ENCODE measurements at regions not wholly inside any gene's neighbourhood (a gene's known extent, or its start where the extent isn't known, plus 50 kb on each side); places are given as distances from the start of the nearest gene placed in this dataset.

DNA sequence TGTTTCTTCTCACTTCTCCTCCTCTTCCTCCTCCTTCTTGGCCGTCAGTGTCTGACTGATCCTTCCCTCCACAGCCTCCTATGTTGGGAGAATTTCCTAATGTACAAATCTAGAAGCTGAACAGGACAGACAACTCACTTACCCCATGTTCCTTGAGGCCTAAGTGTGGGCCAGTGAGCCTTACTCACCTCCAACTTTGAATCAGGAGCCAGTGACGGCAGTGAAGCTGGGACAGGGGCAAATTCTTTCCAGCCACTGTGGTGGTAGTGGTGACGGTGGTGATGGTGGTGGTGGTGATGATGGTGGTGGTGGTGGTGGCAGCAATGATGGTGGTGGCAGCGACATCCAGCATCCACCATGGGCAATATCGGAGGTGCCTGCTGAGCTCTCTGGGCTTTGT lies 166.3 kb downstream of the FAM43A start:
- no peaks in the 10 kb centered on the region for H3K4me1 Mint-ChIP-seq (ENCODE audit: low read depth)
- no peaks in the 10 kb centered on the region for H3K36me3 Mint-ChIP-seq (ENCODE audit: low read depth)
- H3K4me3 Mint-ChIP-seq, result no peak overlapping the region
- no peak overlapping the region for H3K27ac Mint-ChIP-seq
- H3K27me3 Mint-ChIP-seq, result no peaks in the 10 kb centered on the region
- H3K9me3 Mint-ChIP-seq, result no peaks in the 10 kb centered on the region

DNA sequence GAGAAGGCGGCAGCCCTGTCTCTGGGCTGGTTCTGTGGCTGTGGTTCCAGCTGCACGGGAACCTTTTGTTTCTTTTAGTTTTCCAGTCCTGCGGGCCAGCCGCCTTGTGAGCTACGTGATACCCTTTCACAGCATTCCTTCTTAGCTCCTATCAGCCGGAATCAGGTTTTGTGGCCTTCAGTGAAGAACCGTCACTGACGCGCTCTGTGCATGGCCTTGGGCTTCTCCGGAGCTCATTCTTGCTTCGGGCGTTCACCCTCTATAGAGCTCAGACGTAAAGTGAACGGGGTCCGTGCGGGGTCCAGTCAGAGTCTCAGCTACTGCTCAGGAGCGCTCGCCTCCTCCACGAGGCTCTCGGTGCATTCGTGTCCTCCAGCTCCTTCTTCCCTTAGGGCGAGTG lies 166.7 kb downstream of the FAM43A start:
- Mint-ChIP-seq H3K9me3 (no peaks in the 10 kb centered on the region), H3K27me3 (no peaks in the 10 kb centered on the region), H3K4me3 (no peak overlapping the region), H3K27ac (no peak overlapping the region), H3K36me3 (ENCODE audit: low read depth) (no peaks in the 10 kb centered on the region), H3K4me1 (ENCODE audit: low read depth) (no peaks in the 10 kb centered on the region)

DNA sequence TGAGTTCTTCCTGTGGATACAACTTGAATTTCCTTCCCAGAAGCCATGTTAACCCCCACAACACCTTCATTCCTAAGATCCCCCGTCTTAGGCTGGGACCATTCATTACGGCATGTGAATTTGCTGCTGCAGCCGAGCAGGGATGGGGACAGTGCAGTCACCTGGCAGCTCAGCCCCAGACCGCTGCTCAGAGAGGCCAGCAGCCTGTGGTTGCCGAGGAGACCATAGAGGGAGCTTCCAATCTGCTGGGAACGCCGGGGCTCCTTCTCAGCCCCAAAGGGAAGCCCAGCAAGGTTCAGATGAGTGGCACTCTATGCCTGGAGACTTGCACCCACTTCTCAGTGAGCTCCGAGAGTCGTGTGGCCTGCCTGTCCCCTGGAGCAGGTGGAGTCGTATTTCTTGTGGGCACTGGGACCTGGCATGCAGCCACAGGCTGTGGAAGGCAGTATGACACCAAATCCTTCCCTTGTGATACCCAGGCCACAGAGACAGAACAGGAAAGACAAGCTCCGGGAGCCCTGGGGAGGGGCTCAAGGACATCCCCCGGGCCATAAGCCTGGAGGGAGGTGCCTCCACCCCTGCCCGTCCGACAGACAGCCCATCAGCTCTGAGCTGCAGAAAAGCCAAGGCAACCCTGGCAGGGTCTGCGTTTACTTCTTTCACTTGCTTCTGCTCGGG lies 167.3 kb downstream of the FAM43A start:
- no peaks in the 10 kb centered on the region for H3K9me3 Mint-ChIP-seq
- H3K4me1 Mint-ChIP-seq (ENCODE audit: low read depth), result no peaks in the 10 kb centered on the region
- H3K27me3 Mint-ChIP-seq, result no peaks in the 10 kb centered on the region
- H3K36me3 Mint-ChIP-seq (ENCODE audit: low read depth), result no peaks in the 10 kb centered on the region
- H3K27ac Mint-ChIP-seq, result no peak overlapping the region
- no peak overlapping the region for H3K4me3 Mint-ChIP-seq

DNA sequence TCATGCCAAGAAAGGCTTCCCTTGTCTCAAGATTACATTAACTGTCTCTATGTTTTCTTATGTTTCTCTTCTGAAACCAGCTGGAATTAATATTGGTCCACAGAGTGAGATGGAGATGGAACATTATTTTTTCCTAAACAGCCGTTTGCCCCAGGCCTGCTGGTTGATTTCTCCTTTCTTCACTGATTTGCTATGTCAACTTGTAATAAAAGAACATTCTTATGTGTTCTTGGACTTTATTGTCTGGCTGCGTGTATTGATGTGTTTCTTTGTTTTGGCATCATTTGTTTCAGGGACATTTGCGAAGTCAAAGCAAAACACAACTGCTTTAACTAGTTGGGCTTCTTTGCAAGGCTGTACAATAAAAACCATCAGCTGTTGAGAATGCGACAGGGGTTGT lies 168.5 kb downstream of the FAM43A start:
- Mint-ChIP-seq H3K4me1 (ENCODE audit: low read depth) (no peaks in the 10 kb centered on the region), H3K27me3 (no peaks in the 10 kb centered on the region), H3K27ac (no peak overlapping the region), H3K36me3 (ENCODE audit: low read depth) (no peaks in the 10 kb centered on the region), H3K4me3 (no peak overlapping the region), H3K9me3 (no peaks in the 10 kb centered on the region)

DNA sequence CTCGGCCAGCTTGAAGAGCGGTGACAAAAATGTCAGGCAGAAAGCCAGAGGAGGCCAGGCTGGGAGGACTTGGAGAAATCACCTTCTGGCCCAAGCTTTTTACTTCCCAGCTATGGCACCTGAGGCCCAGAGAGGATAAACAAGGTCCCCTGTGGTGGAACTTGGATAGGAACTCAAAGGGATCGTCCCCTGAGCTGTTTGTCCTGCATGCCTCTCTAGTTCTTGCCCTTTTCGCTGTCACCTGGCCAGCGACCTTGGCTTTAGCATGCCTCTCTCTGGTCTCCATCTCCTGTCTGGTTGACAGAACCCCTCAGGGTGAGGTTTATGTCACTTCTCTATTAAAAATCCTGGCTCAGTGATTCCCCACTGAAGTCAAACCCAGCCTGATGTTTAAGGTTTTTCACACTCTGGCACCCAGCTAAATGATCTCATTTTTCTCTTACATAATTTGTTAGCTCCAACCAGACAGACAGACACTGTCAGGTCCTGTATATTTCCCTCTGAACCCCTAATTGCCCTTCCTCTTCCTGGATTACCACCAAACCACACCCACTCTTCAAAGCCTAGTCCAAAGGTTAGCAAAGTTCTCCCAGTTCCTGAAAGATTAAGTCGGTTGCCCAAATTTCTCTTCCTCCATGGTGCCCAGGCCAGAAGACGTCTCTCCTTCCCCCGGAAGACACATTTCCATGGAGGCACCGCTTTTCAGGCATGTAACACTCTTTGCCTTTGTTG lies 169.1 kb downstream of the FAM43A start:
- no peak overlapping the region for H3K27ac Mint-ChIP-seq
- H3K4me1 Mint-ChIP-seq (ENCODE audit: low read depth), result no peaks in the 10 kb centered on the region
- H3K27me3 Mint-ChIP-seq, result no peaks in the 10 kb centered on the region
- H3K36me3 Mint-ChIP-seq (ENCODE audit: low read depth), result no peaks in the 10 kb centered on the region
- H3K4me3 Mint-ChIP-seq, result no peak overlapping the region
- no peaks in the 10 kb centered on the region for H3K9me3 Mint-ChIP-seq

DNA sequence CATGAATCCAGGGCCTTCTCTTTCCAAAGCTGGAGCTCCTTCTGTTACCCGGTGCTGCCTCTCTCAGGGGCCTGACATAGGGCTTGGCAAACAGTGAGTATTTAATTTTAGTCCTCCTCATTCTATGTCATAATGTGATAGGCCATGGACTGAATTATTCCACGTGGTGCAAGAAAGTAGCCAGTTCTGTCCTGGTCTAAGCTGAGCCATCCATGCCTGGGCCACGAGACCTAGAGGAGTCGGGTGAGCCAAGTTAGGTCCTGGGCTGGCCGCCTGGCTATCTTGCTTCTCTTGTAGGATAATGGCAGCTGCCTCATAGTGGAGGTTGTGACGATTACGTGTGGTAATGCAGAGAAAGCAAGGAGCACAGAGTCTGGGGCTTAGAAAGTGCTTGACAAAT lies 170.6 kb downstream of the FAM43A start:
- Mint-ChIP-seq H3K27me3 (no peaks in the 10 kb centered on the region), H3K4me3 (no peak overlapping the region), H3K36me3 (ENCODE audit: low read depth) (no peaks in the 10 kb centered on the region), H3K27ac (no peak overlapping the region), H3K9me3 (no peaks in the 10 kb centered on the region), H3K4me1 (ENCODE audit: low read depth) (no peaks in the 10 kb centered on the region)

DNA sequence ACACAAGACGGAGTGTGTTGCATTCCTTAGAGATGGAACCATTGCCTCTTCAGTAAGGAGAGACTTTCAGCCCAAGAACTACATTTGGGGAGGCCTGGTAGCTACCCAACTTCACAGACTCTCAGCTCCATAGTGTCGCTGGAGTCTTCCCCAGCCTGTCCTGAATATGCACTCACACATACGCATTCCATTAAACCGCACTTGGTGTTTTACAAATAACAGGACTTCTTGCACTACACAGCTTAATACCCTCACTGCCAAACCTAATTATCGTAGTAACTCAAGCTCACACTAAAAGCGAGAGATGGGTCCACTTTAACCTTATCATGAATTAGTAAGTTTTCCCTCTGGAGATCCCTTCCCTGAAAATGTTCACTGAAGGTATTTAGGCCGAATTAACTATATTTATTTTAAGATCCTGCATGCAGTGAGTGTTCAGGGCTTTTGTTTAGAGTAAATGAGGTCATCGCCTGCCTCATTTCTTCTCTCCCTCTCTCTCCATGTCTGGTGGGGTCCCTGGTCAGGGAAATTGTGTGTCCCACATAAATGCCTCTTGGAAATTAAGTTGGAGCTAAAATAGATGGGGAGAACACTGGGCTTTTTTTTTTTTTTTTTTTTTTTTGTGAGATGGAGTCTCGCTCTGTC lies 171.9 kb downstream of the FAM43A start:
- no peaks in the 10 kb centered on the region for H3K36me3 Mint-ChIP-seq (ENCODE audit: low read depth)
- H3K27me3 Mint-ChIP-seq, result no peaks in the 10 kb centered on the region
- no peak overlapping the region for H3K4me3 Mint-ChIP-seq
- H3K9me3 Mint-ChIP-seq, result no peaks in the 10 kb centered on the region
- H3K4me1 Mint-ChIP-seq (ENCODE audit: low read depth), result no peaks in the 10 kb centered on the region
- no peak overlapping the region for H3K27ac Mint-ChIP-seq

DNA sequence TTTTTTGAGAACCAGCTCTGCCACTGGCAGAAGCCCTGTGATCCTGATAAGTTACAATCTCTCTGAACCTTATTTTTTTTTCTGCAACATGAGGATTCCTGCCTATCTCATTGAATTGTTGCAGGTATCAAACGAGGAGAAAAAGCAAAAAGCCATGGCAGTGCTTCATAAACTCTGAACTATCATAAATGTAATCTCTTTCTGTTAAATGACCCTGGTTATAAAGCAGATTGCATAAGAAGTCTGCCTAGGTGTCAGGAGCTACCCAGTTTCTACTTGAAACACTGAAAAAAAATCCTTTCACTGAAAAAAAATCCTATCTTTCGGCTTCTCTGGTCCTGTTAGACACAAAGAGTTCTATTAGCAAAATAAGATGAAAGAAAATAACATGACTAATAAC lies 172.7 kb downstream of the FAM43A start:
- no peaks in the 10 kb centered on the region for H3K9me3 Mint-ChIP-seq
- no peaks in the 10 kb centered on the region for H3K27me3 Mint-ChIP-seq

DNA sequence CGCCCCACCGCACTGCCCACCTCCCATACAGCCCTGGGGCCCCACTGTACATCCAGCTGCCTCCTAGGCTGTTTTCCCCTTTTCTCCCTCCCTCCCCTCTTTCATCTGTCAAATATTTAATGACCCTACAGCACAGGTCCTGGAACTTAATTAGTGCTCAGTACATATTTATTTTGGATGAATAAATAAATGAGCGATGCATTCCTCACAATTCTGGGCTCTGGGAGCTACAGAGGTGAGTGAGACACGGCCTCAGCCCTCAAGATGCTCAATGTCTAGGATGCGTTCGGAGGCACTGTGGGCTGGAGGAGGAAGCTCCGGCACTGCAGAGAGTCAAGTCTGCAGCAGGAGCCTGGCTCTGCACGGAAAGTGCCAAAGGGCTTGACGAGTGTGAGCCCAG lies 175.0 kb downstream of the FAM43A start:
- Mint-ChIP-seq H3K36me3 (ENCODE audit: low read depth) (no peaks in the 10 kb centered on the region), H3K27me3 (peaks cover under 1% of the 10 kb centered on the region), H3K4me3 (no peak overlapping the region), H3K9me3 (no peaks in the 10 kb centered on the region), H3K4me1 (ENCODE audit: low read depth) (no peaks in the 10 kb centered on the region), H3K27ac (no peak overlapping the region)

More for the DNA sequence above, 172.7 kb downstream of the FAM43A start:
- H3K4me3 Mint-ChIP-seq, result no peak overlapping the region
- H3K4me1 Mint-ChIP-seq (ENCODE audit: low read depth), result no peaks in the 10 kb centered on the region
- H3K36me3 Mint-ChIP-seq (ENCODE audit: low read depth), result no peaks in the 10 kb centered on the region
- H3K27ac Mint-ChIP-seq, result no peak overlapping the region

DNA sequence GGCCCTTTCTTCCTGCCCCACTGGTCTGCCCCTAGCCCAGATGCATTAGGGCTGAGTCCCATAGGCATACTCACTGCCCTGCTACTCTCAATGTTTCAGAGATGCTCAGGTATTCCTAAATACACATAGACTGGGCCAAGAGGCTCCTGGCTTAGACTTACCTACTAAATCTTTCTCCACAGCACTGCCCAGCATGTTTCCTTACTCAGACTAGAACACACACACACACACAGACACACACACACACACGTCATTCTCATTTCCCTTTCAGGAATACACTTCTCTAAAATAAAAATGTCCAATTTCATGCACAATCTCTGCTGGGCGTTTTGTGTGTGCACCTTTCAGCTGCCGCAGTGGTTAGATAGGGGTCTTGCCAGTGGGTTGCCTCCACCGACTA lies 175.7 kb downstream of the FAM43A start:
- Mint-ChIP-seq H3K9me3 (no peaks in the 10 kb centered on the region), H3K4me3 (no peak overlapping the region), H3K4me1 (ENCODE audit: low read depth) (no peaks in the 10 kb centered on the region), H3K27me3 (peaks cover 6% of the 10 kb centered on the region), H3K36me3 (ENCODE audit: low read depth) (no peaks in the 10 kb centered on the region), H3K27ac (no peak overlapping the region)

DNA sequence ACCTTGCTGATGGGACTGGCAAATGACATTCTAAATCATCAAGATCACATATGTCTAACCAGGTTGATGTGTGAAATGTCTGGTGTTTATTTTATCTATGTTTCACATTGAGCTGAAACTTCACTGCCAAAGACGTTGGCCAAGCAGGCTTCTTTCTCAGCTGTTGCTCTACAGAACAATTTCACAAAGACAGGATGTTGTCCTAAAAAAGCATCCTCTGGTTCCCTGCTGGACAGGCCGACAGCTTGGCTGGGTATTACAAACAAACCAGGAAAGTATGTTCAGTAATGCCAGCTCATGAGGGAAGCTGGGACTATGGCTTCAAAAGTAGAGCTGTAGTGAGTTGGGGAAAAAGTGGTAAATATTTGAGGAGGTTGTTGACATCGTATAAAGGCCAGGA lies 179.4 kb downstream of the FAM43A start:
- H3K36me3 Mint-ChIP-seq (ENCODE audit: low read depth), result no peaks in the 10 kb centered on the region
- no peaks in the 10 kb centered on the region for H3K4me1 Mint-ChIP-seq (ENCODE audit: low read depth)
- no peak overlapping the region for H3K4me3 Mint-ChIP-seq
- H3K9me3 Mint-ChIP-seq, result no peaks in the 10 kb centered on the region
- no peak overlapping the region for H3K27ac Mint-ChIP-seq
- peaks cover 13% of the 10 kb centered on the region for H3K27me3 Mint-ChIP-seq

DNA sequence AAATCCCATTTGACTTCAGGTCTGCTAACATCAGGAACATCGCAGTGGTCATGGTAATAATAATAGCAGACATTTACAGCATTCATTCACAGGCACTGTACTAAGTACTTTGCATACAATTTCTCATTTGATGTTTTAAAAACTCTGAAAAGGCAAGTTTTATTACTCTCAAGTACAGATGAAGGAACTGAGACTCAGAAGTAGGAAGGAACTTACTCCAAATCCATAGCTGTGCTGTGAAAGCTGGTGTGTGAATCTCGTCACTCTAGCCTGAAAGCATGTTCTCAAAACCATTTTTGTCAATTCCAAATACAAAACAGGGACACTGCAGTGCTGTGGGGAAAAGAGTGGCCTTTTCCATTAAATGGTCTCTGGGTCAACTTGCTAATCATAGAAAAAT lies 179.9 kb downstream of the FAM43A start:
- Mint-ChIP-seq H3K4me1 (ENCODE audit: low read depth) (no peaks in the 10 kb centered on the region), H3K27me3 (peaks cover 13% of the 10 kb centered on the region), H3K27ac (no peak overlapping the region), H3K9me3 (no peaks in the 10 kb centered on the region), H3K36me3 (ENCODE audit: low read depth) (no peaks in the 10 kb centered on the region), H3K4me3 (no peak overlapping the region)

DNA sequence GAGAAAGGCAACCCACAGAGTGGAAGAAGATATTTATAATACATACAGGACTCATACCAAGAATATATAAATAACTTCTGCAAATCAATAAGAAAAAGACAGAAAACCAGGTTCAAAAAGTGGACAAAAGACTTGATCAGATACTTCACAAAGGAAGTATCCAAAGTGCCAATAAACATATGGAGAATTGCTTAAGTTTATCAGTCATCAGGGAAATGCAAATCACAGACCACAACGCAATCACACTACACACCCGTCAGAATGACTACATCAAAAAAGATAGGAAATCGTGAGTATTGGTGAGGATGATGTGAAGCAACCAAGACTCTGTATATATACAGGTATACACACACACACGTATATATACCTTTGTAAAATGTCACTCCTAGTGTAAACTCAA lies 180.6 kb downstream of the FAM43A start:
- Mint-ChIP-seq H3K4me1 (ENCODE audit: low read depth) (no peaks in the 10 kb centered on the region), H3K27ac (no peak overlapping the region), H3K9me3 (no peaks in the 10 kb centered on the region), H3K4me3 (no peak overlapping the region), H3K27me3 (peaks cover 13% of the 10 kb centered on the region), H3K36me3 (ENCODE audit: low read depth) (no peaks in the 10 kb centered on the region)

DNA sequence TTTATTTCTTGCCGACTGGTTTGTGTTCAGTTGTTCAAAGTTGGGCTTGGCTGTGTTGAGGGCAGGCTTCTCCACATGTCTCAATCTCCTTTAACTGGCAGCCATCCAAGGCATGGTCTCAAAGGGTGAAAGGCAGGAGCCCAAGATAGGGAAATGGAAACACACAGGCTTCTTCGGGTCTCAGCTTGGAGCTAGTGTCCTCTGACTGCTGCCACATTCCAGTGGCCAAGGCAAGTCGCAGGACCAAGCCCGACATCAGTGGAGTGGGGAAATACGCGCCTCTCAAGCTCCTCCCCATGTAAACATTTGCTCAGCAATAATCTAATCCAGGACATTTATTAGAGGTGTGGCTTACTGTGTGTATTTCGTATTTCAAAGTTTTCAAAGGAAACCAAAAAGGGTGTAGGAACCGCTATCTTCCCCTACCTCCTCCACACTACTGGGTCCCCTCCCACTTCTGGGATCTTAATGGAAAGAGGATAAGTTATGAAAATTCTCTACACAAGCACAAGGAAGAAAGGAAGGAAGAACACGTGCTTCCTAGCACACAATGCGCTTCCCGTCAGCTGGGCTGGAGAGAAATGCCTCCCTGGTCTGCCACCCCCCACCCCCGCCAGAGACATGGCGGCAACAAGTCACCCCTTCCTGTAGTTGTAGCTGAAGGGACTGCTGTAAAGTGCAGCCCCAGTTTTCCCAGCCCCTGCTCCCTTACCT lies 181.7 kb downstream of the FAM43A start:
- Mint-ChIP-seq H3K27me3 (peaks cover 13% of the 10 kb centered on the region), H3K9me3 (no peaks in the 10 kb centered on the region), H3K27ac (no peak overlapping the region), H3K36me3 (ENCODE audit: low read depth) (no peaks in the 10 kb centered on the region), H3K4me3 (no peak overlapping the region), H3K4me1 (ENCODE audit: low read depth) (peaks cover 3% of the 10 kb centered on the region)

DNA sequence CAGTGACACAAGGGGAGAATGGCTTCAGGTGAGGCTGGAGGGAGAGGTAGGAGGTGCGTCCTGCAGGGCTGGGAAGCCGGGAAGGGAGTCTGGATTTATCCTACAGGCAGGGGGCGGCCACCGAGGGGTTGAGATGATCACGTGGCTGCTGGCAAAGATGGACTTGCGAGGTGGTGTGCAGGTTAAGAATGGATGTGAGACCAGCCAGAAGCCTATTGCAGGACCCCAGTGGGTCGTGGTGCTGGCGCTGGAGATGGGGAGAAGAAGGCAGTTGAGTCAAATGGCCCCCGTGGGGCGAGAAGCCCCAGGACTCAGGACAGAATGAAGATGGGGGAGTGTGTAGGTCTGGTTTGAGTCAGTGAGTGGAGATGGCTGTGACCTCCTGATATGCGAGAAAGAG lies 183.1 kb downstream of the FAM43A start:
- no peak overlapping the region for H3K27ac Mint-ChIP-seq
- no peaks in the 10 kb centered on the region for H3K9me3 Mint-ChIP-seq
- peaks cover 3% of the 10 kb centered on the region for H3K4me1 Mint-ChIP-seq (ENCODE audit: low read depth)
- H3K27me3 Mint-ChIP-seq, result peaks cover 13% of the 10 kb centered on the region
- H3K4me3 Mint-ChIP-seq, result no peak overlapping the region
- no peaks in the 10 kb centered on the region for H3K36me3 Mint-ChIP-seq (ENCODE audit: low read depth)
